ENCODE measurements at regions not wholly inside any gene's neighbourhood (a gene's known extent, or its start where the extent isn't known, plus 50 kb on each side); places are given as distances from the start of the nearest gene placed in this dataset.

GRCh38 chr1:88228114-88228513 is 456.0 kb upstream of the PKN2 start:
- Histone ChIP-seq H3K4me1 (ENCODE audit: insufficient read depth, low read length, poor library complexity, severe bottlenecking) (peaks cover 6% of the 10 kb centered on the region), H3K27me3 (replicated peaks; ENCODE audit: insufficient read depth, low read depth, low read length, poor library complexity) (no peaks in the 10 kb centered on the region), H3K9me3 (ENCODE audit: low read depth, low read length, poor library complexity, severe bottlenecking) (no peaks in the 10 kb centered on the region), H3K36me3 (ENCODE audit: insufficient read depth, low read length, poor library complexity, severe bottlenecking) (no peaks in the 10 kb centered on the region), H3K27ac (ENCODE audit: low read depth, low read length, poor library complexity, severe bottlenecking) (no peak overlapping the region), H3K4me3 (ENCODE audit: low read depth, low read length, poor library complexity, severe bottlenecking) (no peak overlapping the region)
- peak; percentile 43 for DNase-seq (ENCODE audit: low spot score)
- BruUV-seq (replicated peaks): no TSS peak
- ChIA-PET CTCF (interaction anchor here (0.7 kb wide), 1 partner anchor 114 kb away, joined by 5 read pairs; no protein-coding TSS in a partner anchor), POLR2A (ENCODE audit: low non-redundant PET) (no interaction called here)
- peak; percentile 44; the same call in 1 of the 2 replicates for TF ChIP-seq CTCF (conservative IDR thresholded peaks at IDR 0.05; ENCODE audit: low read depth, low read length)
- TF ChIP-seq EZH2 (IDR thresholded peaks at IDR 0.05; ENCODE audit: borderline replicate concordance, low read depth, low read length, poor library complexity, severe bottlenecking): no peak
- intact Hi-C loops (cut with micrococcal nuclease; ENCODE audit: unreplicated experiment): no loop called here

- POLR2A ChIA-PET (ENCODE audit: low non-redundant PET): no interaction called here
- DNase-seq (ENCODE audit: low spot score): no peak
- no peak overlapping the region for H3K27ac ChIP-seq (ENCODE audit: low read depth, low read length, poor library complexity, severe bottlenecking)
- BruUV-seq (replicated peaks): no TSS peak
- CTCF ChIA-PET: no interaction called here
- H3K9me3 ChIP-seq (ENCODE audit: low read depth, low read length, poor library complexity, severe bottlenecking): no peaks in the 10 kb centered on the region
- no peaks in the 10 kb centered on the region for H3K36me3 ChIP-seq (ENCODE audit: insufficient read depth, low read length, poor library complexity, severe bottlenecking)
- intact Hi-C loops (cut with micrococcal nuclease; ENCODE audit: unreplicated experiment): no loop called here
- H3K4me3 ChIP-seq (ENCODE audit: low read depth, low read length, poor library complexity, severe bottlenecking): no peak overlapping the region
- no peaks in the 10 kb centered on the region for H3K27me3 ChIP-seq (replicated peaks; ENCODE audit: insufficient read depth, low read depth, low read length, poor library complexity)
- no peak for TF ChIP-seq EZH2 (IDR thresholded peaks at IDR 0.05; ENCODE audit: borderline replicate concordance, low read depth, low read length, poor library complexity, severe bottlenecking)
- TF ChIP-seq CTCF (conservative IDR thresholded peaks at IDR 0.05; ENCODE audit: low read depth, low read length): no peak
- peaks cover 6% of the 10 kb centered on the region for H3K4me1 ChIP-seq (ENCODE audit: insufficient read depth, low read length, poor library complexity, severe bottlenecking)
These were observed 453.9 kb upstream of the PKN2 start for GRCh38 chr1:88230126-88230525.

GRCh38 chr1:88237058-88237457 is 447.0 kb upstream of the PKN2 start:
- Histone ChIP-seq H3K36me3 (ENCODE audit: insufficient read depth, low read length, poor library complexity, severe bottlenecking) (no peaks in the 10 kb centered on the region), H3K4me3 (ENCODE audit: low read depth, low read length, poor library complexity, severe bottlenecking) (no peak overlapping the region), H3K27ac (ENCODE audit: low read depth, low read length, poor library complexity, severe bottlenecking) (peak overlapping the region; percentile 51), H3K27me3 (replicated peaks; ENCODE audit: insufficient read depth, low read depth, low read length, poor library complexity) (no peaks in the 10 kb centered on the region), H3K4me1 (ENCODE audit: insufficient read depth, low read length, poor library complexity, severe bottlenecking) (peaks cover 8% of the 10 kb centered on the region), H3K9me3 (ENCODE audit: low read depth, low read length, poor library complexity, severe bottlenecking) (peaks cover 8% of the 10 kb centered on the region)
- POLR2A ChIA-PET (ENCODE audit: low non-redundant PET): no interaction called here
- intact Hi-C loops (cut with micrococcal nuclease; ENCODE audit: unreplicated experiment): no loop called here
- CTCF ChIA-PET: interaction anchor here (0.6 kb wide), 1 partner anchor 226 kb away, joined by 6 read pairs; no protein-coding TSS in a partner anchor
- BruUV-seq (replicated peaks): no TSS peak
- peak; percentile 68 for DNase-seq (ENCODE audit: low spot score)
- no peak for TF ChIP-seq CTCF (conservative IDR thresholded peaks at IDR 0.05; ENCODE audit: low read depth, low read length)
- no peak for TF ChIP-seq EZH2 (IDR thresholded peaks at IDR 0.05; ENCODE audit: borderline replicate concordance, low read depth, low read length, poor library complexity, severe bottlenecking)

Data from A673 (cell line).